IMR-90 (cell line): ENCODE measurements at regions not wholly inside any gene's neighbourhood (a gene's known extent, or its start where the extent isn't known, plus 50 kb on each side); places are given as distances from the start of the nearest gene placed in this dataset.

Source experiments
- ATAC-seq: fragments of 200-7000 bp; cut with Tn5 transposase; 2 replicates; pipeline ENCODE4 v1.9.1; 2020; ENCODE audit warnings: low read depth, mild to moderate bottlenecking, moderate library complexity
- BruUV-seq: library from RNA; stranded (reverse); fragments of 400-500 nt; replicated peaks from 2 replicates; lab custom pipeline; 2021; lab: Mats Ljungman, UMichigan
- CTCF ChIA-PET: fragments of 300-600 bp; formaldehyde crosslinking; extraction: SDS; loops from one replicate; lab custom pipeline; 2021; ENCODE audit warnings: antibody characterized with exemption; lab: Yijun Ruan, JAX
- POLR2A ChIA-PET: fragments of 300-600 bp; sonication (Branson Sonifier 250); formaldehyde crosslinking; loops from one replicate; lab custom pipeline; 2022; ENCODE audit warnings: antibody characterized with exemption; ENCODE audit not compliant: unreplicated experiment; lab: Charles Lee
- DNase-seq: peaks from one replicate; pipeline ENCODE4 v3.0.0; 2013
- H2AFZ ChIP-seq: replicated peaks from 2 replicates; pipeline ENCODE3; 2013; ENCODE audit warnings: low read length, mild to moderate bottlenecking; ENCODE audit not compliant: poor library complexity
- H2AK5ac ChIP-seq: 2 replicates; pipeline ENCODE4 v1.6.1; 2013; ENCODE audit warnings: low read depth, low read length, inconsistent platforms
- H2AK9ac ChIP-seq: replicated peaks from 2 replicates; pipeline ENCODE3; 2013; ENCODE audit warnings: mild to moderate bottlenecking, low read depth, low read length, moderate library complexity; ENCODE audit not compliant: poor library complexity
- H2BK120ac ChIP-seq: 2 replicates; pipeline ENCODE4 v1.6.1; 2013; ENCODE audit warnings: low read depth, low read length, inconsistent platforms
- H2BK15ac ChIP-seq: 3 replicates; pipeline ENCODE4 v1.6.1; 2013; ENCODE audit warnings: low read depth, low read length, inconsistent platforms
- H2BK20ac ChIP-seq: 2 replicates; pipeline ENCODE4 v1.6.1; 2013; ENCODE audit warnings: low read depth, mild to moderate bottlenecking, inconsistent platforms, low read length, moderate library complexity
- H2BK5ac ChIP-seq: 2 replicates; pipeline ENCODE4 v1.6.1; 2013; ENCODE audit warnings: mild to moderate bottlenecking, low read depth, low read length, inconsistent platforms; ENCODE audit not compliant: poor library complexity, severe bottlenecking
- H3K14ac ChIP-seq: replicated peaks from 2 replicates; pipeline ENCODE4 v1.6.1; 2013; ENCODE audit warnings: low read depth, low read length, inconsistent platforms
- H3K18ac ChIP-seq: 2 replicates; pipeline ENCODE4 v1.6.1; 2013; ENCODE audit warnings: low read depth, low read length, control low read depth
- H3K23ac ChIP-seq: 2 replicates; pipeline ENCODE4 v1.6.1; 2013; ENCODE audit warnings: low read depth, low read length, inconsistent platforms
- H3K27ac ChIP-seq: 2 replicates; pipeline ENCODE4 v1.5.1; 2013; ENCODE audit warnings: mild to moderate bottlenecking, control low read depth, low read length; ENCODE audit not compliant: insufficient read depth
- H3K27me3 ChIP-seq: 2 replicates; pipeline ENCODE4 v1.6.1; 2013; ENCODE audit warnings: low read length; ENCODE audit not compliant: control insufficient read depth, insufficient read depth
- H3K36me3 ChIP-seq: 2 replicates; pipeline ENCODE4 v1.6.1; 2013; ENCODE audit warnings: low read length, mixed read lengths; ENCODE audit not compliant: control insufficient read depth, insufficient read depth
- H3K4ac ChIP-seq: 2 replicates; pipeline ENCODE4 v1.6.1; 2013; ENCODE audit warnings: low read depth, low read length, inconsistent platforms
- H3K4me1 ChIP-seq: 2 replicates; pipeline ENCODE4 v1.6.1; 2013; ENCODE audit warnings: low read length, mixed read lengths; ENCODE audit not compliant: control insufficient read depth, insufficient read depth
- H3K4me2 ChIP-seq: 2 replicates; pipeline ENCODE4 v1.6.1; 2013; ENCODE audit warnings: low read depth, mild to moderate bottlenecking, control low read depth, low read length, moderate library complexity
- H3K4me3 ChIP-seq: 2 replicates; pipeline ENCODE4 v1.5.1; 2013; ENCODE audit warnings: low read depth, mild to moderate bottlenecking, control low read depth, low read length, moderate library complexity; ENCODE audit not compliant: insufficient read depth
- H3K56ac ChIP-seq: 2 replicates; pipeline ENCODE4 v1.6.1; 2013; ENCODE audit warnings: low read length, inconsistent platforms; ENCODE audit not compliant: insufficient read depth; ENCODE audit errors: extremely low read depth
- H3K79me1 ChIP-seq, 2 experiments: 2 replicates each; pipeline ENCODE4 v1.6.1; 2013; ENCODE audit warnings: low read length in 2 of 2, inconsistent platforms in 1 of 2, low read depth in 1 of 2
- H3K9ac ChIP-seq: 2 replicates; pipeline ENCODE4 v1.6.1; 2013; ENCODE audit warnings: low read depth, low read length, control low read depth
- H3K9me1 ChIP-seq: 2 replicates; pipeline ENCODE4 v1.6.1; 2013; ENCODE audit warnings: low read length, inconsistent platforms; ENCODE audit not compliant: insufficient read depth
- H3K9me3 ChIP-seq: 2 replicates; pipeline ENCODE4 v1.6.1; 2013; ENCODE audit warnings: low read length; ENCODE audit not compliant: control insufficient read depth, insufficient read depth
- H4K20me1 ChIP-seq: 2 replicates; pipeline ENCODE4 v1.6.1; 2013; ENCODE audit warnings: low read length, inconsistent platforms; ENCODE audit not compliant: insufficient read depth
- H4K5ac ChIP-seq: 2 replicates; pipeline ENCODE4 v1.6.1; 2013; ENCODE audit warnings: mild to moderate bottlenecking, low read depth, low read length, control low read depth
- H4K8ac ChIP-seq, 2 experiments: 2 replicates each; pipeline ENCODE4 v1.6.1; 2013; ENCODE audit warnings: low read depth in 2 of 2, low read length in 2 of 2, control low read depth in 1 of 2, inconsistent platforms in 1 of 2
- H4K91ac ChIP-seq: 2 replicates; pipeline ENCODE4 v1.6.1; 2013; ENCODE audit warnings: low read depth, low read length, inconsistent platforms; ENCODE audit not compliant: insufficient read depth
- BHLHE40 ChIP-seq: fragments of 150-350 bp; IDR thresholded peaks from 2 replicates; pipeline ENCODE4 v1.6.1; 2016; ENCODE audit warnings: mild to moderate bottlenecking, low read depth, low read length
- CEBPB ChIP-seq: IDR thresholded peaks from 2 replicates; pipeline ENCODE4 v1.6.1; 2012; ENCODE audit warnings: low read depth, low read length, improper control_type of control experiment
- CHD1 ChIP-seq: IDR thresholded peaks from 2 replicates; pipeline ENCODE4 v1.6.1; 2012; ENCODE audit warnings: low read depth, low read length, improper control_type of control experiment
- FOS ChIP-seq: fragments of 150-350 bp; IDR thresholded peaks from 2 replicates; pipeline ENCODE4 v1.6.1; 2016; ENCODE audit warnings: low read depth, low read length
- MAFK ChIP-seq: IDR thresholded peaks from 2 replicates; pipeline ENCODE4 v1.6.1; 2012; ENCODE audit warnings: low read depth, low read length, improper control_type of control experiment
- MAZ ChIP-seq: IDR thresholded peaks from 2 replicates; pipeline ENCODE4 v1.6.1; 2012; ENCODE audit warnings: low read depth, mild to moderate bottlenecking, low read length, improper control_type of control experiment, moderate library complexity, borderline replicate concordance
- MXI1 ChIP-seq: IDR thresholded peaks from 2 replicates; pipeline ENCODE4 v1.6.1; 2012; ENCODE audit warnings: low read depth, mild to moderate bottlenecking, low read length, moderate library complexity, borderline replicate concordance
- NFE2L2 ChIP-seq: fragments of 150-350 bp; IDR thresholded peaks from 2 replicates; pipeline ENCODE4 v1.6.1; 2016; ENCODE audit warnings: low read depth, mild to moderate bottlenecking, low read length
- POLR2A ChIP-seq: IDR thresholded peaks from 2 replicates; pipeline ENCODE4 v1.6.1; 2012; ENCODE audit warnings: mild to moderate bottlenecking, low read depth, low read length
- RAD21 ChIP-seq: IDR thresholded peaks from 2 replicates; pipeline ENCODE4 v1.6.1; 2012; ENCODE audit warnings: low read length, improper control_type of control experiment
- RCOR1 ChIP-seq: IDR thresholded peaks from 2 replicates; pipeline ENCODE4 v1.6.1; 2012; ENCODE audit warnings: mild to moderate bottlenecking, low read length, improper control_type of control experiment; ENCODE audit not compliant: insufficient replicate concordance
- RFX5 ChIP-seq: IDR thresholded peaks from 2 replicates; pipeline ENCODE4 v1.8.0; 2012; ENCODE audit warnings: low read depth, mild to moderate bottlenecking, low read length, moderate library complexity
- SMC3 ChIP-seq: fragments of 150-350 bp; IDR thresholded peaks from 2 replicates; pipeline ENCODE4 v1.6.1; 2016; ENCODE audit warnings: low read depth, mild to moderate bottlenecking, antibody characterized with exemption, low read length, moderate library complexity
- WGBS, 2 experiments: methylation state at CpG; one replicate each; pipeline versions ENCODE4 v1.1.5 to v1.1.7; 2013; ENCODE audit warnings: missing lambda C conversion rate in 2 of 2; ENCODE audit not compliant: insufficient read length in 1 of 2; ENCODE audit errors: extremely low coverage in 2 of 2; 5-methylcytosine and 5-hydroxymethylcytosine counted together
- dilution Hi-C: fragments of 300-500 bp; cut with HindIII; formaldehyde crosslinking; loops from one replicate; pipeline ENCODE4 v1.14.3; 2018; ENCODE audit warnings: low sequenced_read_pairs; ENCODE audit not compliant: unreplicated experiment
- in situ Hi-C: fragments of 300-500 bp; cut with MboI; formaldehyde crosslinking; loops from 3 replicates; pipeline ENCODE4 v1.14.3; 2019; ENCODE audit warnings: low sequenced_read_pairs, inconsistent platforms, mixed read lengths
- intact Hi-C: fragments of 100-400 bp; cut with micrococcal nuclease; formaldehyde crosslinking; loops from 2 replicates; pipeline ENCODE4 v1.10.0; 2022
- TF ChIP-seq, protein P1 (sequence below): fragments of 150-350 bp; IDR thresholded peaks from 2 replicates; pipeline ENCODE4 v1.6.1; 2017; ENCODE audit warnings: mild to moderate bottlenecking, antibody characterized with exemption, low read length, low read depth
- TF ChIP-seq, protein P2 (sequence below): conservative IDR thresholded peaks from 2 replicates; pipeline ENCODE4 v1.5.1; 2012; ENCODE audit warnings: mild to moderate bottlenecking, low read depth, low read length, improper control_type of control experiment
- TF ChIP-seq, protein P3 (sequence below): fragments of 150-350 bp; IDR thresholded peaks from 2 replicates; pipeline ENCODE4 v1.6.1; 2016; ENCODE audit warnings: low read depth, mild to moderate bottlenecking, low read length, moderate library complexity, borderline replicate concordance

DNA sequence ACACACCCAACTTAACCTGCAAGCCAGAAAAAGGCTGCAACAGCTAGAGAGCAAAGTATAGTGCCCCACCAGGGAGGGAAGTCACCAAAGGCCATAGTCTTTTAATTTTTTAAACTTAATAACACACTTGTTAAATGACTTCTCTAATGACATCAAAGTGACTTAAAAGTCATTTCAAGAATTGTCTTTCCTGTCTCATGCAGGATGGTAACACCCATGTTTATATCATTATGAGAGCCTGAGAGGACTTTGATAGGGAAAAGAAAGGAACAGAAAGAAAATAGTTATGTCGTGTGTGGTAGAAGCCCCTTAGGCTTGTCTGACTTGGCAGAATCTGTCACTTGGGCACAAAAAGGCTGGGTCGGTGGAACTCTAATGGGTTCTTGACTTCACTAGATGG is 57.9 kb upstream of the C2CD4B start:
- Histone ChIP-seq H2BK15ac (no peak overlapping the region), H2BK5ac (no peak overlapping the region), H3K4me1 (no peaks in the 10 kb centered on the region), H2BK120ac (no peak overlapping the region), H2AFZ (no peak overlapping the region), H3K27ac (no peak overlapping the region), H2AK9ac (no peak overlapping the region), H3K9ac (no peak overlapping the region), H3K27me3 (peaks cover 21% of the 10 kb centered on the region), H3K23ac (no peak overlapping the region), H4K91ac (no peak overlapping the region), H3K4me2 (no peak overlapping the region), H2BK20ac (no peak overlapping the region), H4K8ac (no peak overlapping the region), H3K56ac (no peak overlapping the region), H3K36me3 (no peaks in the 10 kb centered on the region), H3K79me1 (no peaks in the 10 kb centered on the region), H3K4ac (no peak overlapping the region), H2AK5ac (no peak overlapping the region), H3K9me1 (no peaks in the 10 kb centered on the region), H4K20me1 (no peaks in the 10 kb centered on the region), H4K5ac (no peak overlapping the region), H3K14ac (no peak overlapping the region), H3K9me3 (no peaks in the 10 kb centered on the region), H3K18ac (no peak overlapping the region), H3K4me3 (no peak overlapping the region)
- no TSS peak for BruUV-seq
- DNase-seq (no peak), ATAC-seq (no peak)
- intact Hi-C loops (no loop called here), dilution Hi-C loops (no loop called here), in situ Hi-C loops (no loop called here)
- CTCF ChIA-PET: no interaction called here
- POLR2A ChIA-PET: no interaction called here
- WGBS, 2 experiments: 57% methylated on average over 2 of the region's 2 CpGs; no CpG with 5 or more reads in 1 of the 2 experiments
- no peak for TF ChIP-seq FOS
- TF ChIP-seq CHD1: no peak
- TF ChIP-seq POLR2A: no peak
- no peak for TF ChIP-seq RFX5
- TF ChIP-seq, protein P1, sequence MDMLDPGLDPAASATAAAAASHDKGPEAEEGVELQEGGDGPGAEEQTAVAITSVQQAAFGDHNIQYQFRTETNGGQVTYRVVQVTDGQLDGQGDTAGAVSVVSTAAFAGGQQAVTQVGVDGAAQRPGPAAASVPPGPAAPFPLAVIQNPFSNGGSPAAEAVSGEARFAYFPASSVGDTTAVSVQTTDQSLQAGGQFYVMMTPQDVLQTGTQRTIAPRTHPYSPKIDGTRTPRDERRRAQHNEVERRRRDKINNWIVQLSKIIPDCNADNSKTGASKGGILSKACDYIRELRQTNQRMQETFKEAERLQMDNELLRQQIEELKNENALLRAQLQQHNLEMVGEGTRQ: no peak
- TF ChIP-seq MAZ: no peak
- TF ChIP-seq, protein P2, sequence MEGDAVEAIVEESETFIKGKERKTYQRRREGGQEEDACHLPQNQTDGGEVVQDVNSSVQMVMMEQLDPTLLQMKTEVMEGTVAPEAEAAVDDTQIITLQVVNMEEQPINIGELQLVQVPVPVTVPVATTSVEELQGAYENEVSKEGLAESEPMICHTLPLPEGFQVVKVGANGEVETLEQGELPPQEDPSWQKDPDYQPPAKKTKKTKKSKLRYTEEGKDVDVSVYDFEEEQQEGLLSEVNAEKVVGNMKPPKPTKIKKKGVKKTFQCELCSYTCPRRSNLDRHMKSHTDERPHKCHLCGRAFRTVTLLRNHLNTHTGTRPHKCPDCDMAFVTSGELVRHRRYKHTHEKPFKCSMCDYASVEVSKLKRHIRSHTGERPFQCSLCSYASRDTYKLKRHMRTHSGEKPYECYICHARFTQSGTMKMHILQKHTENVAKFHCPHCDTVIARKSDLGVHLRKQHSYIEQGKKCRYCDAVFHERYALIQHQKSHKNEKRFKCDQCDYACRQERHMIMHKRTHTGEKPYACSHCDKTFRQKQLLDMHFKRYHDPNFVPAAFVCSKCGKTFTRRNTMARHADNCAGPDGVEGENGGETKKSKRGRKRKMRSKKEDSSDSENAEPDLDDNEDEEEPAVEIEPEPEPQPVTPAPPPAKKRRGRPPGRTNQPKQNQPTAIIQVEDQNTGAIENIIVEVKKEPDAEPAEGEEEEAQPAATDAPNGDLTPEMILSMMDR: no peak
- TF ChIP-seq CEBPB: no peak
- no peak for TF ChIP-seq BHLHE40
- no peak for TF ChIP-seq MAFK
- no peak for TF ChIP-seq SMC3
- no peak for TF ChIP-seq NFE2L2
- TF ChIP-seq RCOR1: no peak
- TF ChIP-seq, protein P3, sequence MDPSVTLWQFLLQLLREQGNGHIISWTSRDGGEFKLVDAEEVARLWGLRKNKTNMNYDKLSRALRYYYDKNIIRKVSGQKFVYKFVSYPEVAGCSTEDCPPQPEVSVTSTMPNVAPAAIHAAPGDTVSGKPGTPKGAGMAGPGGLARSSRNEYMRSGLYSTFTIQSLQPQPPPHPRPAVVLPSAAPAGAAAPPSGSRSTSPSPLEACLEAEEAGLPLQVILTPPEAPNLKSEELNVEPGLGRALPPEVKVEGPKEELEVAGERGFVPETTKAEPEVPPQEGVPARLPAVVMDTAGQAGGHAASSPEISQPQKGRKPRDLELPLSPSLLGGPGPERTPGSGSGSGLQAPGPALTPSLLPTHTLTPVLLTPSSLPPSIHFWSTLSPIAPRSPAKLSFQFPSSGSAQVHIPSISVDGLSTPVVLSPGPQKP: no peak
- TF ChIP-seq RAD21: no peak
- no peak for TF ChIP-seq MXI1
